ENCODE measurements at regions not wholly inside any gene's neighbourhood (a gene's known extent, or its start where the extent isn't known, plus 50 kb on each side); places are given as distances from the start of the nearest gene placed in this dataset.

GRCh38 chr12:105573574-105573973 is 243.1 kb downstream of the C12orf75 start:
- DNase-seq = no peak
- no peaks in the 10 kb centered on the region for H3K27me3 ChIP-seq (ENCODE audit: insufficient read depth, low read depth, severe bottlenecking)
- H3K4me3 ChIP-seq (ENCODE audit: low read depth, low read length) = no peak overlapping the region
- H3K36me3 ChIP-seq = no peaks in the 10 kb centered on the region
- no peak overlapping the region for H3K27ac ChIP-seq
- TF ChIP-seq CTCF (IDR thresholded peaks at IDR 0.05; ENCODE audit: low read depth, low read length) = no peak
- H3K9me3 ChIP-seq (ENCODE audit: severe bottlenecking) = no peaks in the 10 kb centered on the region

- Histone ChIP-seq H3K27me3 (ENCODE audit: insufficient read depth, low read depth, severe bottlenecking) (no peaks in the 10 kb centered on the region), H3K4me3 (ENCODE audit: low read depth, low read length) (no peak overlapping the region), H3K27ac (no peak overlapping the region), H3K9me3 (ENCODE audit: severe bottlenecking) (no peaks in the 10 kb centered on the region), H3K36me3 (no peaks in the 10 kb centered on the region)
- no peak for DNase-seq
- no peak for TF ChIP-seq CTCF (IDR thresholded peaks at IDR 0.05; ENCODE audit: low read depth, low read length)
Observed at GRCh38 chr12:105574056-105574715, 243.7 kb downstream of the C12orf75 start.

- no peaks in the 10 kb centered on the region for H3K27me3 ChIP-seq (ENCODE audit: insufficient read depth, low read depth, severe bottlenecking)
- no peak overlapping the region for H3K4me3 ChIP-seq (ENCODE audit: low read depth, low read length)
- H3K36me3 ChIP-seq = no peaks in the 10 kb centered on the region
- no peak for TF ChIP-seq CTCF (IDR thresholded peaks at IDR 0.05; ENCODE audit: low read depth, low read length)
- no peak overlapping the region for H3K27ac ChIP-seq
- DNase-seq = peak; percentile 42
- no peaks in the 10 kb centered on the region for H3K9me3 ChIP-seq (ENCODE audit: severe bottlenecking)
Observed at GRCh38 chr12:105575235-105575634, 244.7 kb downstream of the C12orf75 start.

- Histone ChIP-seq H3K36me3 (no peaks in the 10 kb centered on the region), H3K9me3 (ENCODE audit: severe bottlenecking) (no peaks in the 10 kb centered on the region), H3K27me3 (ENCODE audit: insufficient read depth, low read depth, severe bottlenecking) (no peaks in the 10 kb centered on the region), H3K4me3 (ENCODE audit: low read depth, low read length) (no peak overlapping the region), H3K27ac (no peak overlapping the region)
- no peak for TF ChIP-seq CTCF (IDR thresholded peaks at IDR 0.05; ENCODE audit: low read depth, low read length)
- DNase-seq = no peak
Observed at GRCh38 chr12:105576261-105576660, 245.8 kb downstream of the C12orf75 start.

GRCh38 chr12:105580821-105581352 is 250.4 kb downstream of the C12orf75 start:
- Histone ChIP-seq H3K36me3 (no peaks in the 10 kb centered on the region), H3K4me3 (ENCODE audit: low read depth, low read length) (no peak overlapping the region), H3K9me3 (ENCODE audit: severe bottlenecking) (no peaks in the 10 kb centered on the region), H3K27me3 (ENCODE audit: insufficient read depth, low read depth, severe bottlenecking) (no peaks in the 10 kb centered on the region), H3K27ac (no peak overlapping the region)
- no peak for DNase-seq
- no peak for TF ChIP-seq CTCF (IDR thresholded peaks at IDR 0.05; ENCODE audit: low read depth, low read length)

GRCh38 chr12:105581420-105581819 is 250.9 kb downstream of the C12orf75 start:
- Histone ChIP-seq H3K27ac (no peak overlapping the region), H3K36me3 (no peaks in the 10 kb centered on the region), H3K9me3 (ENCODE audit: severe bottlenecking) (no peaks in the 10 kb centered on the region), H3K27me3 (ENCODE audit: insufficient read depth, low read depth, severe bottlenecking) (no peaks in the 10 kb centered on the region), H3K4me3 (ENCODE audit: low read depth, low read length) (no peak overlapping the region)
- TF ChIP-seq CTCF (IDR thresholded peaks at IDR 0.05; ENCODE audit: low read depth, low read length) = no peak
- DNase-seq = no peak

Data from WERI-Rb-1 (cell line).